ENCODE measurements at regions not wholly inside any gene's neighbourhood (a gene's known extent, or its start where the extent isn't known, plus 50 kb on each side); places are given as distances from the start of the nearest gene placed in this dataset.

DNA sequence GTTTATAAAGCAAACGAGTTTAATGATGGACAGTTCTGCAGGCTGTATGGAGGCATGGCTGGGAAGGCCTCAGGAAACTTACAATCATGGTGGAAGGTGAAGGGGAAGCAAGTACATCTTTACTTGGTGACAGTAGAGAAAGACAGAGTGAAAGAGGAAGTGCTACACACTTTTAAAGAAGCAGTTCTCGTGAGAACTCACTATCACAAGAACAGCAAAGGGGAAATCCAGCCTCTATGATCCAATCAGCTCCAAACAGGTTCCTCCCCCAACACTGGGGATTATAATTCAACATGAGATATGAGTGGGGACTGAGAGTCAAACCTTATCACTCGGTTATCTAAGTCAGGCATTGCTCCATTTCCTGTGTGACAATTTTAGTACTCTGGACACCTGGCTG, 189.9 kb upstream of the CNTN1 start:
- TF ChIP-seq, protein P1, sequence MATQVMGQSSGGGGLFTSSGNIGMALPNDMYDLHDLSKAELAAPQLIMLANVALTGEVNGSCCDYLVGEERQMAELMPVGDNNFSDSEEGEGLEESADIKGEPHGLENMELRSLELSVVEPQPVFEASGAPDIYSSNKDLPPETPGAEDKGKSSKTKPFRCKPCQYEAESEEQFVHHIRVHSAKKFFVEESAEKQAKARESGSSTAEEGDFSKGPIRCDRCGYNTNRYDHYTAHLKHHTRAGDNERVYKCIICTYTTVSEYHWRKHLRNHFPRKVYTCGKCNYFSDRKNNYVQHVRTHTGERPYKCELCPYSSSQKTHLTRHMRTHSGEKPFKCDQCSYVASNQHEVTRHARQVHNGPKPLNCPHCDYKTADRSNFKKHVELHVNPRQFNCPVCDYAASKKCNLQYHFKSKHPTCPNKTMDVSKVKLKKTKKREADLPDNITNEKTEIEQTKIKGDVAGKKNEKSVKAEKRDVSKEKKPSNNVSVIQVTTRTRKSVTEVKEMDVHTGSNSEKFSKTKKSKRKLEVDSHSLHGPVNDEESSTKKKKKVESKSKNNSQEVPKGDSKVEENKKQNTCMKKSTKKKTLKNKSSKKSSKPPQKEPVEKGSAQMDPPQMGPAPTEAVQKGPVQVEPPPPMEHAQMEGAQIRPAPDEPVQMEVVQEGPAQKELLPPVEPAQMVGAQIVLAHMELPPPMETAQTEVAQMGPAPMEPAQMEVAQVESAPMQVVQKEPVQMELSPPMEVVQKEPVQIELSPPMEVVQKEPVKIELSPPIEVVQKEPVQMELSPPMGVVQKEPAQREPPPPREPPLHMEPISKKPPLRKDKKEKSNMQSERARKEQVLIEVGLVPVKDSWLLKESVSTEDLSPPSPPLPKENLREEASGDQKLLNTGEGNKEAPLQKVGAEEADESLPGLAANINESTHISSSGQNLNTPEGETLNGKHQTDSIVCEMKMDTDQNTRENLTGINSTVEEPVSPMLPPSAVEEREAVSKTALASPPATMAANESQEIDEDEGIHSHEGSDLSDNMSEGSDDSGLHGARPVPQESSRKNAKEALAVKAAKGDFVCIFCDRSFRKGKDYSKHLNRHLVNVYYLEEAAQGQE (IDR thresholded peaks at IDR 0.05; ENCODE audit: low read depth, low read length), result no peak
- TF ChIP-seq SUZ12 (IDR thresholded peaks at IDR 0.05; ENCODE audit: unreplicated experiment) (no peak), GABPA (IDR thresholded peaks at IDR 0.05; ENCODE audit: low read depth) (no peak)

All from GM12878 (cell line).